ENCODE measurements at regions not wholly inside any gene's neighbourhood (a gene's known extent, or its start where the extent isn't known, plus 50 kb on each side); places are given as distances from the start of the nearest gene placed in this dataset.

- no peak for TF ChIP-seq POLR2AphosphoS5 (IDR thresholded peaks at IDR 0.05; ENCODE audit: low read depth, low read length)
- TF ChIP-seq FOXP2 (optimal IDR thresholded peaks at IDR 0.05; ENCODE audit: borderline replicate concordance, extremely low read depth, extremely low read length, insufficient read depth): no peak
- TF ChIP-seq SIN3A (IDR thresholded peaks at IDR 0.05; ENCODE audit: borderline replicate concordance, insufficient read depth, low read length): no peak
- no peak for TF ChIP-seq REST (IDR thresholded peaks at IDR 0.05; ENCODE audit: insufficient read depth in 1 of 2, low read depth in 2 of 2, low read length in 2 of 2)
- no peak for TF ChIP-seq TAF1 (IDR thresholded peaks at IDR 0.05; ENCODE audit: borderline replicate concordance, insufficient read depth, low read length)
These were observed 260.5 kb upstream of the IRX3 start for GRCh38 chr16:54547052-54547451.

- TF ChIP-seq FOXP2 (optimal IDR thresholded peaks at IDR 0.05; ENCODE audit: borderline replicate concordance, extremely low read depth, extremely low read length, insufficient read depth): no peak
- TF ChIP-seq SIN3A (IDR thresholded peaks at IDR 0.05; ENCODE audit: borderline replicate concordance, insufficient read depth, low read length): no peak
- TF ChIP-seq TAF1 (IDR thresholded peaks at IDR 0.05; ENCODE audit: borderline replicate concordance, insufficient read depth, low read length): no peak
- no peak for TF ChIP-seq REST (IDR thresholded peaks at IDR 0.05; ENCODE audit: insufficient read depth in 1 of 2, low read depth in 2 of 2, low read length in 2 of 2)
- TF ChIP-seq POLR2AphosphoS5 (IDR thresholded peaks at IDR 0.05; ENCODE audit: low read depth, low read length): no peak
These were observed 259.9 kb upstream of the IRX3 start for GRCh38 chr16:54546521-54546920.

GRCh38 chr16:54545854-54546511, 259.4 kb upstream of the IRX3 start:
- no peak for TF ChIP-seq REST (IDR thresholded peaks at IDR 0.05; ENCODE audit: insufficient read depth in 1 of 2, low read depth in 2 of 2, low read length in 2 of 2)

- no peak for TF ChIP-seq TAF1 (IDR thresholded peaks at IDR 0.05; ENCODE audit: borderline replicate concordance, insufficient read depth, low read length)
- TF ChIP-seq FOXP2 (optimal IDR thresholded peaks at IDR 0.05; ENCODE audit: borderline replicate concordance, extremely low read depth, extremely low read length, insufficient read depth): no peak
- TF ChIP-seq SIN3A (IDR thresholded peaks at IDR 0.05; ENCODE audit: borderline replicate concordance, insufficient read depth, low read length): no peak
- TF ChIP-seq POLR2AphosphoS5 (IDR thresholded peaks at IDR 0.05; ENCODE audit: low read depth, low read length): no peak
- TF ChIP-seq REST (IDR thresholded peaks at IDR 0.05; ENCODE audit: insufficient read depth in 1 of 2, low read depth in 2 of 2, low read length in 2 of 2): no peak
These were observed 258.1 kb upstream of the IRX3 start for GRCh38 chr16:54544553-54545180.
